HG02870 (cell line): ENCODE measurements at regions not wholly inside any gene's neighbourhood (a gene's known extent, or its start where the extent isn't known, plus 50 kb on each side); places are given as distances from the start of the nearest gene placed in this dataset.
A peak's percentile ranks its signal among the peaks of the same experiment; 100 is the strongest.

Experiments used
- ATAC-seq: cut with Tn5 transposase; IDR thresholded peaks from one replicate; pipeline ENCODE4 v1.9.1; 2021; ENCODE audit warnings: mild to moderate bottlenecking, moderate library complexity; ENCODE audit not compliant: unreplicated experiment

DNA sequence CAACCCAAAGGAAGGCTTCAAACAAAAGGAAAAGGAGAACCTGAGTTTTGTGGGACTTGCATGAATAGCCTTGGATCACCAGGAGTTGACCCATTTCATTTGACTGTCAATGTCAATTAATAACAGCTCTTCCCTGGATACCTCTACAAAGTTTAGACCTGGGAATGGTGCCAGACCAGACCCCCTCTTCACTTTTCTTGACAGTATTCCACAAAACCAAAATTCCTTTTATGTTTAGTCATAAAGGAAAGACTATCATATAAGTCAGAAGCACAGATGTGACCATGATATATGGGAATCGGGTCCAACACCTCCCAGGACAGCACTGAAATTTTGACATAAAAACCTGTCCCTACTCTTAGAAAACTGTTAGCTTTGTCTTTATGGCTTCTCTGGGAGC is 191.8 kb downstream of the LYPLAL1 start:
- ATAC-seq, result no peak

DNA sequence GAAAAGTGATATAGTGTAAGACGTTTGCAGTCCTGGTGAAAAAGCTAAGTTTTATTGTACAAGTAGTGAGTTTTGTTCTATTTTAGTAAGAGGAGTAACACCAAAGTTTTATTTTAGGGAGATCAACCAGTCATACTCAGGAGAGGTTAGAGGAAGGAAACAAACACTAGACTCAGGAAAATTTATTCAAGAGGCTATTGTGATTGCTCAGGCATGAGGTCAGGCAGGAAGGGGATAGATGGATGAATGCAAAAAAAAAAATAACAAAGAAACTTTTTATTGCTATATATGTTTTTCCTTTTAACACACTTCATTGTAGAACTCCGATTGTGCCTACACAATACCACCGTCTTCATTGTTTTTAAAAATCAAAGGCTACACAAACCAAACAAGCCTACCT is 189.0 kb downstream of the LYPLAL1 start:
- ATAC-seq, result no peak

GRCh38 chr1:219359126-219359525 is 185.4 kb downstream of the LYPLAL1 start:
- ATAC-seq, result no peak

GRCh38 chr1:219358080-219358479 is 184.4 kb downstream of the LYPLAL1 start:
- no peak for ATAC-seq

GRCh38 chr1:219354962-219355361 is 181.3 kb downstream of the LYPLAL1 start:
- no peak for ATAC-seq

- no peak for ATAC-seq
Measured at GRCh38 chr1:219352961-219353651, 179.4 kb downstream of the LYPLAL1 start.

GRCh38 chr1:219350172-219350931 is 176.7 kb downstream of the LYPLAL1 start:
- no peak for ATAC-seq

GRCh38 chr1:219347921-219348391 is 174.3 kb downstream of the LYPLAL1 start:
- no peak for ATAC-seq

DNA sequence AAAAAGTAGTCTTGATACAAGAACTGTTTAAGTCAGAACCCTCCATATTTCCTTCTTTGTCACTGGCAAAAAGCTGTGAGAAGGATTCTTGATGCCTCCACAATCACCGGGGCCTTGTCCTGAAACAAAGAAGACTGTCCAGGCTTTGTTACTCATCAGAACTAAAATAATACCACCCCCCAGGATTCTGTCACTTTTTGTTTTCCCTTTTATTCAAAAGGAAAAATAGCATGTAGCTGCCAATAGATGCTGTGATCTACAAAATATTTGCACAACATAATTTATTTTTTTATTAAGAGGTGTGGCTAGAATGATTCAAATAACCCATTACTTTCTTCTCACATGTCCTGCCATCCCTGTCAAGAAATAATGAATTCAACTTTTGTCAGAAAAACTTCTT is 173.7 kb downstream of the LYPLAL1 start:
- no peak for ATAC-seq

- no peak for ATAC-seq
Measured at GRCh38 chr1:219345953-219346352, 172.3 kb downstream of the LYPLAL1 start.

DNA sequence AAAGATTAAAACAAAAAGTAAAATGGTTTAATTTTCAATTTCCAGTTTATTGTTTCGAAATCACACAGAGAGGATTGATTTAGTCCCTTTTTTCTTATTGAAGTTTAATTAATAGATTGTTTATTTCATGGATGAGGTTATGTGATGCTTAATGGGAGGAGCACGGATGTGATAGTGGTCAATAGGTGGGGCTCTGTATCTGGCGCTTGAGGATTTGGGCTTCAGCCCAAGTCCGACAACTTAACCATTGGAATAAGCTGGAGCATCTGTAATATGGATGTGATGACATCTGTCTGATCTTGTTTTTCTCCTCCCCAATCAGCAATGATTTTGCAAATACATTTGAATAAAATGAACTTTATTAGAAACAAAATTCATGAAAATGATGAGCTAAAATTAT is 169.2 kb downstream of the LYPLAL1 start:
- ATAC-seq, result no peak

DNA sequence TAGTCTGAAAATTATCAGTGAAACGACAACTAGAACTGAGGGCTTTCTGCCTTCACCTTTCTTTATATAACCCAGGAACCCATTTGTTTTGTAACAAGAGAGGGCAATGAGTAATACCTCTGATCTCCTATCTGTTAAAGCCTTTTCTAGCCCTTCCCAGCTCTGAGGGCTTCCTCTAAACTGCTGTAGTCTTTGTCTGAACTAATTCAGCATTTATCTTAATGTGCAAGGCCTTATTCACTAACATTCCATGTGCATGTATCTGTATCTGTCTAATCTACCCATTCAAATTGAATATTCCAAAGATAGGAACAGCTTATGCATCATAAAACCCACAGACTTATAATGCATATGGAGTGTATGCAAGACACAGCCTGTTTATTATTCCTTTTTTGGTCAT is 167.1 kb downstream of the LYPLAL1 start:
- no peak for ATAC-seq

- ATAC-seq, result no peak
Measured at GRCh38 chr1:219339466-219339865, 165.8 kb downstream of the LYPLAL1 start.

DNA sequence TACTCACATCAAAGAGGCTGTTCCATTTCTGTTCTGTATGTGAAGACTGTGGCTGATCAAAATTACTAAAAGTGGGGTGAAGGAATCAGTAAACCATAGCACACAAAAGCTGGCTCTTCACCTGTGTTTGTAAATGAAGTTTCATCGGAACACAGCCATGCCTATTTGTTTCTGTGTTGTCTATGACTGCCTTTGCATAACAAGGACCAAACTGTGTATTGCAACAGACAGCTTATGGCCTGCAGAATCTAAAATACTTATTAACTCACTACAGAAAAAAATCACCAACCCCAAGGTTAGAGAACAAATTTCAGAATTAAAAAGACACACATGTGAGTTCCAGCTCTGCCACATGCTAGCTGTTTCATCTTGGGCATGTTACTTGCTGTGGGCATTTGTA is 163.9 kb downstream of the LYPLAL1 start:
- ATAC-seq, result no peak

DNA sequence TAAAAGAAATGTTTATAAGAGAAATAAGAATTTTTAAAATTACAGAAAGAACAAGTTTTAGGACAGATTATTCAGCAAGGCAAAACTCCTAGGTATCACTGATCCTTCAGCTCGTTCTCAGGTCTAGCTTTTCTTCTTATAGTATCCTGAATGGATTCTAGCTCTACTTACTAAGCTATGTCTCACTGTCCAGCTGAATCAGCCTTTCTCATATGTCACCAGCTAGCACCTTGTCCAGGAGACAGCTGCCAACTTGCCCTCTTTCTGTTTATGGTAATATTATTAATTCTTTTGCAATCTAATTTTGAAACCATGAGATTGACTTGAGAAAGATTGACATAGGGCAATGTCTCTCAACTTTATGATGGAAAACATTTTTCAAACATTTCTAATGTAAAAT is 159.9 kb downstream of the LYPLAL1 start:
- ATAC-seq, result no peak

DNA sequence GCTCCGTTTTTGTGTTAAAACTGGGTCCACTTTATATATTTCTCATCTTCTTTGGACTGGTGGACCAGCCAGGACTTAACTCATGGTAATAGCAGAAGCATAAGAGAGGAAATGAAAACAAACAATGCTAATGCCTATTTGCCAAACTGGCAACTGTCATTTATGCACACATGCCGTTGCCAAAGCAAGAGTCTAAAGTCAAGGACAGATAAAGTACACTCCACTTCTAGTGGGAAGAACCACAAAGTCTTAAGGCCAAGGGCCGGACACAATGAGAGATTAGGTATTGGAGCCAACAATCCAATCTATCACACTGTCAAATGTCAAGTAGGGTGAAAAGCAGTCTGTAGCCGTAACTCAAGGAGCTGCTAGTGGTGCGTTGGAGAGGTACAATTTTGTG is 157.7 kb downstream of the LYPLAL1 start:
- no peak for ATAC-seq

- no peak for ATAC-seq
Measured at GRCh38 chr1:219330669-219331068, 157.0 kb downstream of the LYPLAL1 start.

DNA sequence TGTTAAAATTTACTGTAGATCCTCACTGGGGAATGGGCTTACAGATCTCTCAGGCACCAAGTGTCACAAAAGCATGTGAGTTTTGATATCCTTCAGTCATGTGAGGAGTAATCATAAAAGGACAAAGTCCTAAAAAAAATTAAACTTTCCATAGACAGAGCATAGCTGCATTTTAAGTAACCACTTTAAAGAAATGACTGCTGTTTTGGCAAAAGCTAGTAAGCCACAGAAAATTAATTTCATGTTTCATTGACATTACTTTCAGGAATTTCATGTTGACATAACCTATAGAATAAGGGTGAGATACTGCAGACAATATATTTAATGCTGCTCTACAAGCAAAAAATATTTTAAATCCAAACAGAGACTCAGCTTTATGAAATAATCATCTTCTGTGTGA is 156.3 kb downstream of the LYPLAL1 start:
- ATAC-seq, result no peak

DNA sequence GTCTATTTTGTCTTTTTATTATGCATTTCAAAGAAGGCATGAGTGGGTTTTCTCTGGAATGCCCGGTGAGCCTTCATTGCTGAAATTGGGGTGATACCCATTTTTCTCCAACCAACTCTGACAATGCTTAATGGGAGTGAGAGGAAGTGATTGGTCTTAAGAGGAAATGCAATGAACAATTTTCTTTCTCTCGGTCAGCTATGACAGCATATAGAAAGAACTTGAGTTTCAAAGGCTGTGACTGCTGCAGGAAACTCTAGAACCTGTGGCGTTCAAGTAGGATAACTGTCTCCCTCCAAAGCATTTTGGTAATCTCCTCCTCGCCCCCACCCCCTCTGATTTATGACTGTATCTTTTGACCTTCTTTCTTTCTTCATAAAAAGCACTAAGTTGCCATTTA is 155.9 kb downstream of the LYPLAL1 start:
- ATAC-seq, result no peak

GRCh38 chr1:219326843-219327242 is 153.2 kb downstream of the LYPLAL1 start:
- ATAC-seq, result no peak

DNA sequence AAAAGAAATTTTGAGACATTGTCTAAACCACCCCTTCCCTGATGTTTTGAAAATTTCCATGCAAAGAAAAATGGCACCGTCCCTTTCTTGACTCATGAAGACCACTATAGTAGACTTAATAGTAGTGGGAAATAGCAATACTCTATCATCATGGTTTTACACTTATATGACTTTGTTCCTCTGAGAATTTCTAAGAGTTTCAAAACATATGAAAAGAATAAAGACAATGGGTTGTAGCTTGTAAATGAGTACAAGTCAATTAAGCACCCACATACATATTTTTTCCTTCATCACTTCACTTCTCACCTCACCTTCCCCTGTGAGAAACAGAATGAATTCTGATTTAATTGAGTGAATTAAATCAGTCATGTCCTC is 151.7 kb downstream of the LYPLAL1 start:
- ATAC-seq, result peak; percentile 27

DNA sequence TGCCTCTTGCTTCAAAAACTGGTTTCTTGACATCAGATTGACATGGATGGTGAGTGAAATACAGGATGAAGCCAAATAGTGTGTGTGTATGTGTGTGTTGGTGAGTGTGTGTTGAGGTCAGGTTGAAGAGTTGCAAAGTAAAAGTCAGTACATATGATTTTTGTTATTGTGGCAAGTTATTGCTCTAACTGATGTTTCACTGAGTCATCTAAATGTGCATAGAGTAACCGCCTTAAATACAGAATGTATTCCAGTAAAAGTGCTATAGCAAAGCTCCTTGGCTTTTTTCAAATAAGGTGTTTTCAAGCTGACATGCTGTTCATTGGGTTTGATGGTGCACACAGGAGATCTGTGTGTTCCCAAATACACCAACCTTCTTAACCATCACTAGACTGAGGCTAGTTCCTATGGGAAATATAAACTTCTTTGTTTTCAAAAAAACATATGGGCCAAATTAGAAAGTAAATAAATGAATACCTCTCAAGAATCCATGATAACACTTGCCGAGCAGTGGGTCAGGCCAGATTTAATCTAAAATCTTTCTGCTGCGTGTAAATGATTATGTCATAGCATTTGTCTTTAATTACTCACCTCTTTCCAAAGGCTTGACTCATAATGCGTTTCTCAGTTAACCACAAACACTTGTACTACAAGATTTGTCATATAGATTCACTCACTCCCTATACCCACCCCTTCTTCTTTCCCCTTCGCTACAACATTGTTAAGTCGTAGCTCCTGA is 151.1 kb downstream of the LYPLAL1 start:
- peak; percentile 96 for ATAC-seq
